WERI-Rb-1 (cell line): ENCODE measurements at regions not wholly inside any gene's neighbourhood (a gene's known extent, or its start where the extent isn't known, plus 50 kb on each side); places are given as distances from the start of the nearest gene placed in this dataset.

Experiments used
- DNase-seq: peaks from one replicate; pipeline ENCODE4 v3.0.0-alpha.2; 2020
- H3K27ac ChIP-seq: fragments of 250-450 bp; sonication (Bioruptor Pico); 2 replicates; pipeline ENCODE4 v1.5.1; 2020; ENCODE audit warnings: mild to moderate bottlenecking, moderate library complexity
- H3K27me3 ChIP-seq: fragments of 250-450 bp; sonication (Bioruptor Pico); 2 replicates; pipeline ENCODE4 v1.5.1; 2021; ENCODE audit warnings: mild to moderate bottlenecking, low read depth, moderate library complexity; ENCODE audit not compliant: insufficient read depth, severe bottlenecking
- H3K36me3 ChIP-seq: fragments of 250-450 bp; sonication (Bioruptor Pico); 2 replicates; pipeline ENCODE4 v1.5.1; 2020; ENCODE audit warnings: mild to moderate bottlenecking, moderate library complexity
- H3K4me3 ChIP-seq: 2 replicates; pipeline ENCODE4 v1.5.1; 2011; ENCODE audit warnings: low read depth, mild to moderate bottlenecking, control low read depth, low read length
- H3K9me3 ChIP-seq: fragments of 250-450 bp; sonication (Bioruptor Pico); 2 replicates; pipeline ENCODE4 v1.5.1; 2021; ENCODE audit warnings: mild to moderate bottlenecking, moderate library complexity; ENCODE audit not compliant: severe bottlenecking
- CTCF ChIP-seq: IDR thresholded peaks from 2 replicates; pipeline ENCODE4 v1.5.1; 2011; ENCODE audit warnings: low read depth, mild to moderate bottlenecking, control low read depth, inconsistent platforms, low read length

GRCh38 chr1:88276163-88276562, 407.9 kb upstream of the PKN2 start:
- no peak for DNase-seq
- H3K9me3 ChIP-seq = no peaks in the 10 kb centered on the region
- H3K4me3 ChIP-seq = no peak overlapping the region
- no peak overlapping the region for H3K27ac ChIP-seq
- H3K36me3 ChIP-seq = no peaks in the 10 kb centered on the region
- no peak for TF ChIP-seq CTCF
- H3K27me3 ChIP-seq = no peaks in the 10 kb centered on the region

- Histone ChIP-seq H3K36me3 (no peaks in the 10 kb centered on the region), H3K4me3 (no peak overlapping the region), H3K27ac (no peak overlapping the region), H3K9me3 (no peaks in the 10 kb centered on the region), H3K27me3 (no peaks in the 10 kb centered on the region)
- no peak for TF ChIP-seq CTCF
- DNase-seq = no peak
Measured at GRCh38 chr1:88284066-88284465, 400.0 kb upstream of the PKN2 start.

- no peak for TF ChIP-seq CTCF
- H3K27ac ChIP-seq = no peak overlapping the region
- no peaks in the 10 kb centered on the region for H3K36me3 ChIP-seq
- no peaks in the 10 kb centered on the region for H3K27me3 ChIP-seq
- no peak overlapping the region for H3K4me3 ChIP-seq
- DNase-seq = no peak
- H3K9me3 ChIP-seq = no peaks in the 10 kb centered on the region
Measured at GRCh38 chr1:88284666-88285366, 399.3 kb upstream of the PKN2 start.

GRCh38 chr1:88286716-88287115, 397.4 kb upstream of the PKN2 start:
- H3K36me3 ChIP-seq = no peaks in the 10 kb centered on the region
- H3K4me3 ChIP-seq = no peak overlapping the region
- DNase-seq = no peak
- no peak for TF ChIP-seq CTCF
- no peaks in the 10 kb centered on the region for H3K9me3 ChIP-seq
- H3K27me3 ChIP-seq = no peaks in the 10 kb centered on the region
- no peak overlapping the region for H3K27ac ChIP-seq

GRCh38 chr1:88288571-88288970, 395.5 kb upstream of the PKN2 start:
- TF ChIP-seq CTCF = no peak

GRCh38 chr1:88289401-88290102, 394.5 kb upstream of the PKN2 start:
- no peak overlapping the region for H3K4me3 ChIP-seq
- no peak overlapping the region for H3K27ac ChIP-seq
- TF ChIP-seq CTCF = no peak
- DNase-seq = no peak
- H3K9me3 ChIP-seq = no peaks in the 10 kb centered on the region
- H3K27me3 ChIP-seq = no peaks in the 10 kb centered on the region
- no peaks in the 10 kb centered on the region for H3K36me3 ChIP-seq

More at GRCh38 chr1:88288571-88288970, 395.5 kb upstream of the PKN2 start:
- Histone ChIP-seq H3K27me3 (no peaks in the 10 kb centered on the region), H3K9me3 (no peaks in the 10 kb centered on the region), H3K36me3 (no peaks in the 10 kb centered on the region), H3K4me3 (no peak overlapping the region), H3K27ac (no peak overlapping the region)
- DNase-seq = no peak
